ENCODE measurements at regions not wholly inside any gene's neighbourhood (a gene's known extent, or its start where the extent isn't known, plus 50 kb on each side); places are given as distances from the start of the nearest gene placed in this dataset.

- H3K27me3 ChIP-seq (ENCODE audit: insufficient read depth, poor library complexity, severe bottlenecking): peaks cover 12% of the 10 kb centered on the region
- ATAC-seq (ENCODE audit: low read depth) (no peak), DNase-seq (ENCODE audit: low spot score) (no peak)
- H3K9me3 ChIP-seq (ENCODE audit: severe bottlenecking): no peaks in the 10 kb centered on the region
- no peak overlapping the region for H3K4me3 ChIP-seq (ENCODE audit: severe bottlenecking)
- no peaks in the 10 kb centered on the region for H3K4me1 ChIP-seq (ENCODE audit: insufficient read depth, poor library complexity, severe bottlenecking)
- no peaks in the 10 kb centered on the region for H3K36me3 ChIP-seq (ENCODE audit: low read depth)
- H3K27ac ChIP-seq (ENCODE audit: poor library complexity, severe bottlenecking): no peak overlapping the region
- no peak for TF ChIP-seq CTCF (IDR thresholded peaks at IDR 0.05; ENCODE audit: poor library complexity, severe bottlenecking)
Measured at GRCh38 chr9:17875886-17876285, 297.0 kb downstream of the SH3GL2 start.

GRCh38 chr9:17876687-17877086 lies 297.8 kb downstream of the SH3GL2 start:
- Histone ChIP-seq H3K9me3 (ENCODE audit: severe bottlenecking) (no peaks in the 10 kb centered on the region), H3K4me3 (ENCODE audit: severe bottlenecking) (no peak overlapping the region), H3K27me3 (ENCODE audit: insufficient read depth, poor library complexity, severe bottlenecking) (peaks cover 12% of the 10 kb centered on the region), H3K36me3 (ENCODE audit: low read depth) (no peaks in the 10 kb centered on the region), H3K27ac (ENCODE audit: poor library complexity, severe bottlenecking) (no peak overlapping the region), H3K4me1 (ENCODE audit: insufficient read depth, poor library complexity, severe bottlenecking) (no peaks in the 10 kb centered on the region)
- ATAC-seq (ENCODE audit: low read depth) (no peak), DNase-seq (ENCODE audit: low spot score) (no peak)
- no peak for TF ChIP-seq CTCF (IDR thresholded peaks at IDR 0.05; ENCODE audit: poor library complexity, severe bottlenecking)

GRCh38 chr9:17878810-17879370 lies 300.0 kb downstream of the SH3GL2 start:
- Histone ChIP-seq H3K4me1 (ENCODE audit: insufficient read depth, poor library complexity, severe bottlenecking) (no peaks in the 10 kb centered on the region), H3K36me3 (ENCODE audit: low read depth) (no peaks in the 10 kb centered on the region), H3K27ac (ENCODE audit: poor library complexity, severe bottlenecking) (no peak overlapping the region), H3K9me3 (ENCODE audit: severe bottlenecking) (no peaks in the 10 kb centered on the region), H3K4me3 (ENCODE audit: severe bottlenecking) (no peak overlapping the region), H3K27me3 (ENCODE audit: insufficient read depth, poor library complexity, severe bottlenecking) (peaks cover 3% of the 10 kb centered on the region)
- no peak for ATAC-seq (ENCODE audit: low read depth)
- no peak for TF ChIP-seq CTCF (IDR thresholded peaks at IDR 0.05; ENCODE audit: poor library complexity, severe bottlenecking)
- DNase-seq (ENCODE audit: low spot score): no peak

- no peaks in the 10 kb centered on the region for H3K4me1 ChIP-seq (ENCODE audit: insufficient read depth, poor library complexity, severe bottlenecking)
- H3K9me3 ChIP-seq (ENCODE audit: severe bottlenecking): no peaks in the 10 kb centered on the region
- H3K4me3 ChIP-seq (ENCODE audit: severe bottlenecking): no peak overlapping the region
- TF ChIP-seq CTCF (IDR thresholded peaks at IDR 0.05; ENCODE audit: poor library complexity, severe bottlenecking): no peak
- ATAC-seq (ENCODE audit: low read depth) (no peak), DNase-seq (ENCODE audit: low spot score) (no peak)
- H3K27ac ChIP-seq (ENCODE audit: poor library complexity, severe bottlenecking): no peak overlapping the region
- H3K36me3 ChIP-seq (ENCODE audit: low read depth): no peaks in the 10 kb centered on the region
- peaks cover 1% of the 10 kb centered on the region for H3K27me3 ChIP-seq (ENCODE audit: insufficient read depth, poor library complexity, severe bottlenecking)
Measured at GRCh38 chr9:17881371-17881770, 302.5 kb downstream of the SH3GL2 start.

GRCh38 chr9:17882688-17883594 lies 304.1 kb downstream of the SH3GL2 start:
- Histone ChIP-seq H3K27ac (ENCODE audit: poor library complexity, severe bottlenecking) (no peak overlapping the region), H3K27me3 (ENCODE audit: insufficient read depth, poor library complexity, severe bottlenecking) (no peaks in the 10 kb centered on the region), H3K4me1 (ENCODE audit: insufficient read depth, poor library complexity, severe bottlenecking) (no peaks in the 10 kb centered on the region), H3K36me3 (ENCODE audit: low read depth) (no peaks in the 10 kb centered on the region), H3K9me3 (ENCODE audit: severe bottlenecking) (no peaks in the 10 kb centered on the region), H3K4me3 (ENCODE audit: severe bottlenecking) (no peak overlapping the region)
- no peak for DNase-seq (ENCODE audit: low spot score)
- no peak for ATAC-seq (ENCODE audit: low read depth)
- no peak for TF ChIP-seq CTCF (IDR thresholded peaks at IDR 0.05; ENCODE audit: poor library complexity, severe bottlenecking)

All from RWPE2 (cell line).